ENCODE measurements at regions not wholly inside any gene's neighbourhood (a gene's known extent, or its start where the extent isn't known, plus 50 kb on each side); places are given as distances from the start of the nearest gene placed in this dataset.
"Not testable (repeated sequence)": the region's sequence is repeated elsewhere in the genome, so short reads cannot be mapped to it uniquely, and the experiment has no call there.

- H3K4me3 Mint-ChIP-seq (ENCODE audit: unreplicated experiment); BruUV-seq (replicated peaks); DNase-seq (ENCODE audit: unreplicated experiment); H3K9me3 Mint-ChIP-seq (ENCODE audit: unreplicated experiment); POLR2A ChIA-PET; CTCF ChIA-PET; H3K36me3 Mint-ChIP-seq (ENCODE audit: insufficient read depth, unreplicated experiment); H3K4me1 Mint-ChIP-seq (ENCODE audit: insufficient read depth, unreplicated experiment); H3K27me3 Mint-ChIP-seq (ENCODE audit: insufficient read depth, unreplicated experiment); H3K27ac Mint-ChIP-seq (ENCODE audit: low read depth, unreplicated experiment); intact Hi-C loops (cut with micrococcal nuclease): not testable (repeated sequence)
Measured at GRCh38 chr21:6053145-6053544, 4468.2 kb upstream of the TPTE start.

GRCh38 chr21:6058997-6059396 is 4462.4 kb upstream of the TPTE start:
- H3K27ac Mint-ChIP-seq (ENCODE audit: low read depth, unreplicated experiment); POLR2A ChIA-PET; CTCF ChIA-PET; DNase-seq (ENCODE audit: unreplicated experiment); H3K27me3 Mint-ChIP-seq (ENCODE audit: insufficient read depth, unreplicated experiment); H3K4me1 Mint-ChIP-seq (ENCODE audit: insufficient read depth, unreplicated experiment); H3K36me3 Mint-ChIP-seq (ENCODE audit: insufficient read depth, unreplicated experiment); intact Hi-C loops (cut with micrococcal nuclease); H3K9me3 Mint-ChIP-seq (ENCODE audit: unreplicated experiment); H3K4me3 Mint-ChIP-seq (ENCODE audit: unreplicated experiment); BruUV-seq (replicated peaks): not testable (repeated sequence)

- H3K4me1 Mint-ChIP-seq (ENCODE audit: insufficient read depth, unreplicated experiment); POLR2A ChIA-PET; H3K9me3 Mint-ChIP-seq (ENCODE audit: unreplicated experiment); H3K4me3 Mint-ChIP-seq (ENCODE audit: unreplicated experiment); H3K27me3 Mint-ChIP-seq (ENCODE audit: insufficient read depth, unreplicated experiment); DNase-seq (ENCODE audit: unreplicated experiment); H3K27ac Mint-ChIP-seq (ENCODE audit: low read depth, unreplicated experiment); H3K36me3 Mint-ChIP-seq (ENCODE audit: insufficient read depth, unreplicated experiment); CTCF ChIA-PET; intact Hi-C loops (cut with micrococcal nuclease); BruUV-seq (replicated peaks): not testable (repeated sequence)
Measured at GRCh38 chr21:6060054-6060681, 4461.2 kb upstream of the TPTE start.

- POLR2A ChIA-PET; intact Hi-C loops (cut with micrococcal nuclease); H3K27ac Mint-ChIP-seq (ENCODE audit: low read depth, unreplicated experiment); H3K4me3 Mint-ChIP-seq (ENCODE audit: unreplicated experiment); CTCF ChIA-PET; DNase-seq (ENCODE audit: unreplicated experiment); H3K9me3 Mint-ChIP-seq (ENCODE audit: unreplicated experiment); H3K36me3 Mint-ChIP-seq (ENCODE audit: insufficient read depth, unreplicated experiment); H3K27me3 Mint-ChIP-seq (ENCODE audit: insufficient read depth, unreplicated experiment); H3K4me1 Mint-ChIP-seq (ENCODE audit: insufficient read depth, unreplicated experiment); BruUV-seq (replicated peaks): not testable (repeated sequence)
Measured at GRCh38 chr21:6066320-6066985, 4454.9 kb upstream of the TPTE start.

GRCh38 chr21:6068098-6068831 is 4453.1 kb upstream of the TPTE start:
- H3K4me1 Mint-ChIP-seq (ENCODE audit: insufficient read depth, unreplicated experiment); POLR2A ChIA-PET; H3K9me3 Mint-ChIP-seq (ENCODE audit: unreplicated experiment); H3K4me3 Mint-ChIP-seq (ENCODE audit: unreplicated experiment); H3K27ac Mint-ChIP-seq (ENCODE audit: low read depth, unreplicated experiment); DNase-seq (ENCODE audit: unreplicated experiment); CTCF ChIA-PET; intact Hi-C loops (cut with micrococcal nuclease); H3K36me3 Mint-ChIP-seq (ENCODE audit: insufficient read depth, unreplicated experiment); BruUV-seq (replicated peaks); H3K27me3 Mint-ChIP-seq (ENCODE audit: insufficient read depth, unreplicated experiment): not testable (repeated sequence)

- BruUV-seq (replicated peaks); H3K4me1 Mint-ChIP-seq (ENCODE audit: insufficient read depth, unreplicated experiment); DNase-seq (ENCODE audit: unreplicated experiment); H3K27me3 Mint-ChIP-seq (ENCODE audit: insufficient read depth, unreplicated experiment); H3K27ac Mint-ChIP-seq (ENCODE audit: low read depth, unreplicated experiment); H3K9me3 Mint-ChIP-seq (ENCODE audit: unreplicated experiment); intact Hi-C loops (cut with micrococcal nuclease); H3K4me3 Mint-ChIP-seq (ENCODE audit: unreplicated experiment); CTCF ChIA-PET; H3K36me3 Mint-ChIP-seq (ENCODE audit: insufficient read depth, unreplicated experiment); POLR2A ChIA-PET: not testable (repeated sequence)
Measured at GRCh38 chr21:6070213-6070612, 4451.2 kb upstream of the TPTE start.

GRCh38 chr21:6072691-6073090 is 4448.7 kb upstream of the TPTE start:
- H3K9me3 Mint-ChIP-seq (ENCODE audit: unreplicated experiment); CTCF ChIA-PET; H3K4me1 Mint-ChIP-seq (ENCODE audit: insufficient read depth, unreplicated experiment); H3K36me3 Mint-ChIP-seq (ENCODE audit: insufficient read depth, unreplicated experiment); H3K27ac Mint-ChIP-seq (ENCODE audit: low read depth, unreplicated experiment); DNase-seq (ENCODE audit: unreplicated experiment); BruUV-seq (replicated peaks); H3K4me3 Mint-ChIP-seq (ENCODE audit: unreplicated experiment); intact Hi-C loops (cut with micrococcal nuclease); POLR2A ChIA-PET; H3K27me3 Mint-ChIP-seq (ENCODE audit: insufficient read depth, unreplicated experiment): not testable (repeated sequence)

GRCh38 chr21:6073993-6074705 is 4447.2 kb upstream of the TPTE start:
- BruUV-seq (replicated peaks); H3K27ac Mint-ChIP-seq (ENCODE audit: low read depth, unreplicated experiment); H3K27me3 Mint-ChIP-seq (ENCODE audit: insufficient read depth, unreplicated experiment); CTCF ChIA-PET; POLR2A ChIA-PET; H3K36me3 Mint-ChIP-seq (ENCODE audit: insufficient read depth, unreplicated experiment); DNase-seq (ENCODE audit: unreplicated experiment); H3K9me3 Mint-ChIP-seq (ENCODE audit: unreplicated experiment); intact Hi-C loops (cut with micrococcal nuclease); H3K4me1 Mint-ChIP-seq (ENCODE audit: insufficient read depth, unreplicated experiment); H3K4me3 Mint-ChIP-seq (ENCODE audit: unreplicated experiment): not testable (repeated sequence)

- not testable (repeated sequence) for H3K27me3 Mint-ChIP-seq (ENCODE audit: insufficient read depth, unreplicated experiment); BruUV-seq (replicated peaks)
Measured at GRCh38 chr21:6074935-6075334, 4446.4 kb upstream of the TPTE start.

More at GRCh38 chr21:6074935-6075334, 4446.4 kb upstream of the TPTE start:
- H3K4me1 Mint-ChIP-seq (ENCODE audit: insufficient read depth, unreplicated experiment); intact Hi-C loops (cut with micrococcal nuclease); H3K27ac Mint-ChIP-seq (ENCODE audit: low read depth, unreplicated experiment); CTCF ChIA-PET; H3K9me3 Mint-ChIP-seq (ENCODE audit: unreplicated experiment); H3K36me3 Mint-ChIP-seq (ENCODE audit: insufficient read depth, unreplicated experiment); POLR2A ChIA-PET; DNase-seq (ENCODE audit: unreplicated experiment); H3K4me3 Mint-ChIP-seq (ENCODE audit: unreplicated experiment): not testable (repeated sequence)
